GM10266 (cell line): ENCODE measurements at regions not wholly inside any gene's neighbourhood (a gene's known extent, or its start where the extent isn't known, plus 50 kb on each side); places are given as distances from the start of the nearest gene placed in this dataset.

Experiments used
- DNase-seq: peaks from one replicate; pipeline ENCODE4 v3.0.0; 2012; ENCODE audit errors: extremely low spot score
- CTCF ChIP-seq: IDR thresholded peaks from 2 replicates; pipeline ENCODE4 v1.5.1; 2012; ENCODE audit warnings: mild to moderate bottlenecking, low read depth; ENCODE audit not compliant: control insufficient read depth, insufficient read depth; ENCODE audit errors: missing control alignments

- TF ChIP-seq CTCF: no peak
- no peak for DNase-seq
Observed at GRCh38 chr3:8253201-8253600, 248.4 kb upstream of the LMCD1 start.

GRCh38 chr3:8254489-8254888, 247.1 kb upstream of the LMCD1 start:
- no peak for DNase-seq
- no peak for TF ChIP-seq CTCF

DNA sequence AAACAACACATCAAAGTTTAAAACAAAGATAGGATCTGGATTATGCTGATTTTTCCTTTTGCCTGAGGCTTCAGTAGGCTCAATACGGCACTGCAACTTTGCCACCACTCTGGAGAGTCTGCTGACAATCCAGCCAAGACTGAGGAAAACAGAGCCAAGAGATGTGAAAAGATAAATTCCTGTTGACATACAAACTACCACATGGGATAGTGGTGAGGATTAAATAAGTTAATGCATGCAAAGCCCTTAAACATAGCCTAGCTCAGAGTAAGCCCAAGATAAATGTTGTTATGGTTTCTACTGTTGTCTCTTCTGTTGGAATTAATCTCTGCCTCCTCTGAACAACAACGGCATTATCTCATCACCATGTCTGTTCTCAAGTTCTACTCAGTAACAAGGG, 245.9 kb upstream of the LMCD1 start:
- no peak for DNase-seq
- TF ChIP-seq CTCF: no peak

DNA sequence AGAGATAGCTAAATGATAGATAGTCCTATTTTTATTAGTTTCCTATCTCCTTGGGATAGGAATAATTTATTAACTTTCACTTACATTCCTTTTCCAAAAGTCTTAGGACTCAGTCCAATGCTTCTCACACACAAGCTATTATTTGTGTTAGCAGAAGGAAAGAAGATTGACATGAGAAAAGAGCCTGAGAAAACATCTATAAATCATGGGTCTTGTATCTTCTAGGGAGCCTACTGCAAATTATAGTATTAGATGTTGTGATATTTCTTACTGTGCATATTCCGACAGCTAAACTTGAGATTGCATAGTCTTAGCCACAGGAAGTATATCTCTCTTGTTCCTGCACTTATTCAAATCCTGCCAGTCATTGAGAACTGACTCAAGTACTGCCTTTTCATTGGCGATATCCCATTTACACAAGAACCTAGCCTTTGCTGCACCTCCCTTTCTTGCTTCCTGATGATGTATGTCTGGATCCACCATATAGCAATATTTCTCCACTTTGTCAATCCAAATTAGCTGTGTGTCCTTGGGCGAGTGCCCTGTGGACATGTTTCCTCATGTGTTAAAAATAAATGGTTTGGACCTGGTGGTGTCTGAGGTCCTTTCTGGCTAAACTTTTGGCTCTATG, 245.1 kb upstream of the LMCD1 start:
- DNase-seq: no peak
- TF ChIP-seq CTCF: no peak

GRCh38 chr3:8261018-8261417, 240.6 kb upstream of the LMCD1 start:
- TF ChIP-seq CTCF: no peak
- no peak for DNase-seq

DNA sequence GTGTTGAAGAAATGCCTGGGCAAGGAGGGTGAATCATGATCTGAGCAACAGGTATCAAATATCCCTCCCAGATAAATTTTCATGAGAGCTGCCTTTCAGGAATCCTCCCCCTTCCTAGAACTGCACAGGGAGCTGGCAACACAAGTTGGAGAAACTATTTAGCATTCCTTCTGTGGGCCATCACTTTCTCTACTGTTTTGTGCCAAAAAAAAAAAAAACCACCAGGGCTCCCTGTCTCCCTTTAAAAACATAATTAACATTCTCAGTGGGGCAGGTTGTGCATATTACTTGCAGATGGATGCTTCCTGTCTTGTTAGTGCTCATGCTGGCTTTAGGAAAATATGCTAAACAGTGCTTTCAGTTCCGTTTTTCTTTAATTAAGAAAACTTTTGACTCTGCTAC, 234.9 kb upstream of the LMCD1 start:
- no peak for DNase-seq
- no peak for TF ChIP-seq CTCF

- no peak for TF ChIP-seq CTCF
- DNase-seq: no peak
Observed at GRCh38 chr3:8273479-8273878, 228.1 kb upstream of the LMCD1 start.
